GM19099 (cell line): ENCODE measurements at regions not wholly inside any gene's neighbourhood (a gene's known extent, or its start where the extent isn't known, plus 50 kb on each side); places are given as distances from the start of the nearest gene placed in this dataset.

Source experiments
- POLR2A ChIP-seq: IDR thresholded peaks from 3 replicates; pipeline ENCODE4 v1.6.1; 2011; ENCODE audit warnings: low read depth; ENCODE audit not compliant: insufficient read length; ENCODE audit errors: extremely low read depth

GRCh38 chr4:152072906-152073305, 312.1 kb upstream of the GATB start:
- no peak for TF ChIP-seq POLR2A

GRCh38 chr4:152072001-152072485, 311.2 kb upstream of the GATB start:
- no peak for TF ChIP-seq POLR2A

- TF ChIP-seq POLR2A: no peak
Observed at GRCh38 chr4:152070854-152071253, 310.0 kb upstream of the GATB start.

GRCh38 chr4:152068866-152069265, 308.1 kb upstream of the GATB start:
- no peak for TF ChIP-seq POLR2A

- no peak for TF ChIP-seq POLR2A
Observed at GRCh38 chr4:152065545-152065944, 304.7 kb upstream of the GATB start.

GRCh38 chr4:152064753-152065152, 303.9 kb upstream of the GATB start:
- no peak for TF ChIP-seq POLR2A

- no peak for TF ChIP-seq POLR2A
Observed at GRCh38 chr4:152064282-152064681, 303.5 kb upstream of the GATB start.

GRCh38 chr4:152063621-152064240, 302.9 kb upstream of the GATB start:
- TF ChIP-seq POLR2A: no peak

- TF ChIP-seq POLR2A: no peak
Observed at GRCh38 chr4:152062936-152063620, 302.3 kb upstream of the GATB start.

GRCh38 chr4:152054731-152055130, 293.9 kb upstream of the GATB start:
- no peak for TF ChIP-seq POLR2A

- no peak for TF ChIP-seq POLR2A
Observed at GRCh38 chr4:152052451-152053057, 291.7 kb upstream of the GATB start.

- no peak for TF ChIP-seq POLR2A
Observed at GRCh38 chr4:152050106-152050505, 289.3 kb upstream of the GATB start.

GRCh38 chr4:152047451-152047850, 286.6 kb upstream of the GATB start:
- TF ChIP-seq POLR2A: no peak

- no peak for TF ChIP-seq POLR2A
Observed at GRCh38 chr4:152045807-152046571, 285.2 kb upstream of the GATB start.

- TF ChIP-seq POLR2A: no peak
Observed at GRCh38 chr4:152045449-152045806, 284.6 kb upstream of the GATB start.
